ENCODE measurements at regions not wholly inside any gene's neighbourhood (a gene's known extent, or its start where the extent isn't known, plus 50 kb on each side); places are given as distances from the start of the nearest gene placed in this dataset.

DNA sequence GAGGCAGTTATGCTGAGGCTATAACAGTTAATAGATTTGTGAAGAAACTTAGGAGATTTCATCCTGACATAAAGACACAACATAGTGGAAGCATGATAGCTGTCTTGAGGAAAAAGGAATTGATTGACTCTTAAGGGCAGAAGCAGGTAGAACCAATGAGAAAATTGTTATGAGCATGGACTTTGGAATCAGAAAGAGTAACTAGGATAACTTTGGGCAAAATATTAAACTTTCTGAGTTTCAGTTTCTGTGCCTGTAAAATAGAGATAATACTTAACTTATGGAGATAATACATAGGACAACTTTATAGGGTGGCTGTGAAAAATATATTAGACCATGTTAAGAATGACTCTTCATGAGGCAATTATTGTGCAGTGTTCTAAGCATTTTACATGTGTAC, 696.5 kb downstream of the CDH11 start:
- TF ChIP-seq, protein P1, sequence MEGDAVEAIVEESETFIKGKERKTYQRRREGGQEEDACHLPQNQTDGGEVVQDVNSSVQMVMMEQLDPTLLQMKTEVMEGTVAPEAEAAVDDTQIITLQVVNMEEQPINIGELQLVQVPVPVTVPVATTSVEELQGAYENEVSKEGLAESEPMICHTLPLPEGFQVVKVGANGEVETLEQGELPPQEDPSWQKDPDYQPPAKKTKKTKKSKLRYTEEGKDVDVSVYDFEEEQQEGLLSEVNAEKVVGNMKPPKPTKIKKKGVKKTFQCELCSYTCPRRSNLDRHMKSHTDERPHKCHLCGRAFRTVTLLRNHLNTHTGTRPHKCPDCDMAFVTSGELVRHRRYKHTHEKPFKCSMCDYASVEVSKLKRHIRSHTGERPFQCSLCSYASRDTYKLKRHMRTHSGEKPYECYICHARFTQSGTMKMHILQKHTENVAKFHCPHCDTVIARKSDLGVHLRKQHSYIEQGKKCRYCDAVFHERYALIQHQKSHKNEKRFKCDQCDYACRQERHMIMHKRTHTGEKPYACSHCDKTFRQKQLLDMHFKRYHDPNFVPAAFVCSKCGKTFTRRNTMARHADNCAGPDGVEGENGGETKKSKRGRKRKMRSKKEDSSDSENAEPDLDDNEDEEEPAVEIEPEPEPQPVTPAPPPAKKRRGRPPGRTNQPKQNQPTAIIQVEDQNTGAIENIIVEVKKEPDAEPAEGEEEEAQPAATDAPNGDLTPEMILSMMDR (IDR thresholded peaks at IDR 0.05; ENCODE audit: low read depth, low read length), result no peak
- TF ChIP-seq MYC (IDR thresholded peaks at IDR 0.05; ENCODE audit: low read depth, low read length), result no peak
- no peak for TF ChIP-seq POLR2A (IDR thresholded peaks at IDR 0.05; ENCODE audit: extremely low read depth, insufficient read length)
- TF ChIP-seq, protein P2, sequence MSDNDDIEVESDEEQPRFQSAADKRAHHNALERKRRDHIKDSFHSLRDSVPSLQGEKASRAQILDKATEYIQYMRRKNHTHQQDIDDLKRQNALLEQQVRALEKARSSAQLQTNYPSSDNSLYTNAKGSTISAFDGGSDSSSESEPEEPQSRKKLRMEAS (IDR thresholded peaks at IDR 0.05; ENCODE audit: low read depth, low read length), result no peak
